Gastrocnemius medialis (tissue), 4 donors: ENCODE measurements at regions not wholly inside any gene's neighbourhood (a gene's known extent, or its start where the extent isn't known, plus 50 kb on each side); places are given as distances from the start of the nearest gene placed in this dataset.

Experiments
- ATAC-seq, 2 donors: fragments of 150-250 bp; one replicate each; pipeline ENCODE4 v1.9.1; 2016
- DNase-seq, 2 donors: peaks; one replicate each; pipeline ENCODE4 v3.0.0-alpha.2; 2019
- H3K27ac ChIP-seq, 4 donors: fragments of 200-600 bp; sonication (generic); 1 replicate in 1 of 4; 2 replicates in 3 of 4; pipeline ENCODE4 v1.5.1; 2016 to 2018; ENCODE audit warnings: mild to moderate bottlenecking in 2 of 4, moderate library complexity in 1 of 4
- H3K27me3 ChIP-seq, 3 donors: fragments of 200-600 bp; sonication (generic) in 2 of 3; 1 replicate in 1 of 3; 2 replicates in 2 of 3; pipeline versions ENCODE4 v1.5.1 to v1.6.0; 2016 to 2019; ENCODE audit warnings: mild to moderate bottlenecking in 1 of 3, moderate library complexity in 1 of 3
- H3K36me3 ChIP-seq, 2 donors: fragments of 200-600 bp; sonication (generic) in 1 of 2; one replicate each; pipeline ENCODE4 v1.5.1; 2017 to 2018
- H3K4me1 ChIP-seq, 2 donors: fragments of 200-600 bp; sonication (generic) in 1 of 2; one replicate each; pipeline ENCODE4 v1.5.1; 2016 to 2017; ENCODE audit warnings: mild to moderate bottlenecking in 2 of 2
- H3K4me3 ChIP-seq, 4 donors: fragments of 200-600 bp; sonication (generic) in 3 of 4; 1 replicate in 1 of 4; 2 replicates in 3 of 4; pipeline ENCODE4 v1.5.1; 2016 to 2019; ENCODE audit warnings: mild to moderate bottlenecking in 2 of 4
- H3K9me3 ChIP-seq, 3 donors: fragments of 200-600 bp; sonication (generic) in 2 of 3; 1 replicate in 1 of 3; 2 replicates in 2 of 3; pipeline ENCODE4 v1.5.1; 2016 to 2019
- CTCF ChIP-seq, 5 experiments: fragments of 450-650 bp in 3 of 5; fragments of 200-600 bp in 2 of 5; sonication (generic) in 2 of 5; IDR thresholded peaks in 4 of 5; conservative IDR thresholded peaks in 1 of 5; 1 replicate in 4 of 5; 2 replicates in 1 of 5; pipeline ENCODE4 v1.5.1; 2016 to 2019; ENCODE audit warnings: antibody characterized with exemption in 5 of 5, mild to moderate bottlenecking in 3 of 5, moderate library complexity in 3 of 5
- POLR2A ChIP-seq, 2 donors: fragments of 450-650 bp; IDR thresholded peaks; one replicate each; pipeline ENCODE4 v1.6.1; 2017; ENCODE audit warnings: antibody characterized with exemption in 2 of 2, mild to moderate bottlenecking in 2 of 2, moderate library complexity in 2 of 2
- in situ Hi-C, 4 donors: fragments of 200-750 bp; cut with MboI; loops; one replicate each; pipeline versions ENCODE4 v1.15.0 to v1.8.0; 2017; ENCODE audit warnings: low sequenced_read_pairs in 4 of 4
- intact Hi-C: fragments of 100-400 bp; cut with DNase I; formaldehyde crosslinking; loops from one replicate; pipeline ENCODE4 v1.15.1; 2023; ENCODE audit warnings: low total_unique reads

- H3K4me3 ChIP-seq = no peak overlapping the region
- in situ Hi-C loops = no loop called here
- H3K27ac ChIP-seq = no peak overlapping the region
- DNase-seq (no peak), ATAC-seq (no peak)
- intact Hi-C loops = no loop called here
- no peaks in the 10 kb centered on the region for H3K36me3 ChIP-seq
- no peaks in the 10 kb centered on the region for H3K9me3 ChIP-seq
- no peaks in the 10 kb centered on the region for H3K27me3 ChIP-seq
- no peak for TF ChIP-seq CTCF (IDR thresholded peaks at IDR 0.05 in 4 of 5, conservative IDR thresholded peaks at IDR 0.05 in 1 of 5)
- TF ChIP-seq POLR2A (IDR thresholded peaks at IDR 0.05) = no peak
- H3K4me1 ChIP-seq = no peaks in the 10 kb centered on the region
Measured at GRCh38 chr5:145360936-145361335, 474.2 kb downstream of the PRELID2 start.

GRCh38 chr5:145350513-145350912, 484.6 kb downstream of the PRELID2 start:
- Histone ChIP-seq H3K36me3 (no peaks in the 10 kb centered on the region), H3K4me3 (no peak overlapping the region), H3K9me3 (no peaks in the 10 kb centered on the region), H3K27me3 (no peaks in the 10 kb centered on the region), H3K4me1 (no peaks in the 10 kb centered on the region), H3K27ac (no peak overlapping the region)
- in situ Hi-C loops = no loop called here
- TF ChIP-seq POLR2A (IDR thresholded peaks at IDR 0.05) (no peak), CTCF (IDR thresholded peaks at IDR 0.05 in 4 of 5, conservative IDR thresholded peaks at IDR 0.05 in 1 of 5) (no peak)
- no peak for DNase-seq
- intact Hi-C loops = no loop called here
- ATAC-seq = no peak

GRCh38 chr5:145347026-145347616, 488.0 kb downstream of the PRELID2 start:
- intact Hi-C loops (no loop called here), in situ Hi-C loops (no loop called here)
- TF ChIP-seq POLR2A (IDR thresholded peaks at IDR 0.05) = no peak
- Histone ChIP-seq H3K36me3 (no peaks in the 10 kb centered on the region), H3K27ac (no peak overlapping the region), H3K4me1 (no peaks in the 10 kb centered on the region), H3K27me3 (no peaks in the 10 kb centered on the region), H3K4me3 (no peak overlapping the region), H3K9me3 (no peaks in the 10 kb centered on the region)
- no peak for DNase-seq
- no peak for ATAC-seq

GRCh38 chr5:145345511-145346287, 489.4 kb downstream of the PRELID2 start:
- no peak for DNase-seq
- in situ Hi-C loops = no loop called here
- Histone ChIP-seq H3K27ac (no peak overlapping the region), H3K27me3 (no peaks in the 10 kb centered on the region), H3K36me3 (no peaks in the 10 kb centered on the region), H3K9me3 (no peaks in the 10 kb centered on the region), H3K4me3 (no peak overlapping the region), H3K4me1 (no peaks in the 10 kb centered on the region)
- ATAC-seq = no peak
- TF ChIP-seq CTCF (IDR thresholded peaks at IDR 0.05 in 4 of 5, conservative IDR thresholded peaks at IDR 0.05 in 1 of 5) (no peak), POLR2A (IDR thresholded peaks at IDR 0.05) (no peak)
- intact Hi-C loops = no loop called here

- in situ Hi-C loops = no loop called here
- intact Hi-C loops = no loop called here
- no peaks in the 10 kb centered on the region for H3K27me3 ChIP-seq
- H3K4me3 ChIP-seq = no peak overlapping the region
- no peaks in the 10 kb centered on the region for H3K9me3 ChIP-seq
- no peak for DNase-seq
- H3K36me3 ChIP-seq = no peaks in the 10 kb centered on the region
- no peak for ATAC-seq
- no peaks in the 10 kb centered on the region for H3K4me1 ChIP-seq
- H3K27ac ChIP-seq = no peak overlapping the region
- no peak for TF ChIP-seq CTCF (IDR thresholded peaks at IDR 0.05 in 4 of 5, conservative IDR thresholded peaks at IDR 0.05 in 1 of 5)
- TF ChIP-seq POLR2A (IDR thresholded peaks at IDR 0.05) = no peak
Measured at GRCh38 chr5:145341842-145342241, 493.3 kb downstream of the PRELID2 start.
